IMR-90 (cell line): ENCODE measurements at regions not wholly inside any gene's neighbourhood (a gene's known extent, or its start where the extent isn't known, plus 50 kb on each side); places are given as distances from the start of the nearest gene placed in this dataset.

ENCODE experiments used
- CEBPB ChIP-seq: IDR thresholded peaks from 2 replicates; pipeline ENCODE4 v1.6.1; 2012; ENCODE audit warnings: low read depth, low read length, improper control_type of control experiment
- CTCF ChIP-seq: conservative IDR thresholded peaks from 2 replicates; pipeline ENCODE4 v1.5.1; 2012; ENCODE audit warnings: mild to moderate bottlenecking, low read depth, low read length, improper control_type of control experiment
- POLR2A ChIP-seq: IDR thresholded peaks from 2 replicates; pipeline ENCODE4 v1.6.1; 2012; ENCODE audit warnings: mild to moderate bottlenecking, low read depth, low read length
- RFX5 ChIP-seq: IDR thresholded peaks from 2 replicates; pipeline ENCODE4 v1.8.0; 2012; ENCODE audit warnings: low read depth, mild to moderate bottlenecking, low read length, moderate library complexity
- SMC3 ChIP-seq: fragments of 150-350 bp; IDR thresholded peaks from 2 replicates; pipeline ENCODE4 v1.6.1; 2016; ENCODE audit warnings: low read depth, mild to moderate bottlenecking, antibody characterized with exemption, low read length, moderate library complexity
- TF ChIP-seq, protein P1 (sequence below): fragments of 150-350 bp; IDR thresholded peaks from 2 replicates; pipeline ENCODE4 v1.6.1; 2016; ENCODE audit warnings: low read depth, mild to moderate bottlenecking, low read length, moderate library complexity, borderline replicate concordance

DNA sequence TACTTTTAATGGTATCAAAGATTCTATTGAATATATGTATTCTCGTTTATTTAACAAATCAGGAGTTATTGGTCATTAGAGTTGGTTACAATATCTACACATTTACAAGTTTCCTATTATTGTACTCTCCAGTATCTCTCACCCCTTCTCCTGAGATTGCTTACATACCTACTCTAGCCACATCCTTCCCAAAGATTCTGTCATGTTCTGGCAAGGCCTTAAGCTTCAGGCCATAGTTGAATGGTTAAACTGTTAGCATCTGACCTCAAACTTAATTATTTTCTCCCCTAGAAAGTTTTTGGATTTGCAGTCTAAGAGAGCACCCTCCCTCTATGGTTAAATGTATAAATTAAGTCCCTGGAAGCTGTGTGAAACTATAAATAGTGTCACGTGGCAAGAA, 784.2 kb downstream of the GLUD2 start:
- no peak for TF ChIP-seq CTCF
- TF ChIP-seq CEBPB = no peak
- no peak for TF ChIP-seq POLR2A
- TF ChIP-seq SMC3 = no peak
- no peak for TF ChIP-seq RFX5
- TF ChIP-seq, protein P1, sequence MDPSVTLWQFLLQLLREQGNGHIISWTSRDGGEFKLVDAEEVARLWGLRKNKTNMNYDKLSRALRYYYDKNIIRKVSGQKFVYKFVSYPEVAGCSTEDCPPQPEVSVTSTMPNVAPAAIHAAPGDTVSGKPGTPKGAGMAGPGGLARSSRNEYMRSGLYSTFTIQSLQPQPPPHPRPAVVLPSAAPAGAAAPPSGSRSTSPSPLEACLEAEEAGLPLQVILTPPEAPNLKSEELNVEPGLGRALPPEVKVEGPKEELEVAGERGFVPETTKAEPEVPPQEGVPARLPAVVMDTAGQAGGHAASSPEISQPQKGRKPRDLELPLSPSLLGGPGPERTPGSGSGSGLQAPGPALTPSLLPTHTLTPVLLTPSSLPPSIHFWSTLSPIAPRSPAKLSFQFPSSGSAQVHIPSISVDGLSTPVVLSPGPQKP = no peak
